Lower leg skin (tissue), 4 donors: ENCODE measurements at regions not wholly inside any gene's neighbourhood (a gene's known extent, or its start where the extent isn't known, plus 50 kb on each side); places are given as distances from the start of the nearest gene placed in this dataset.

Source experiments
- DNase-seq, 2 donors: peaks; one replicate each; pipeline ENCODE4 v3.0.0-alpha.2; 2019; ENCODE audit warnings: low spot score in 2 of 2
- H3K4me3 ChIP-seq: fragments of 200-600 bp; sonication (generic); 2 replicates; pipeline ENCODE4 v1.5.1; 2017; ENCODE audit warnings: mild to moderate bottlenecking, low read depth; ENCODE audit not compliant: poor library complexity, severe bottlenecking
- POLR2A ChIP-seq, 2 donors: fragments of 450-650 bp; IDR thresholded peaks; one replicate each; pipeline ENCODE4 v1.6.1; 2016 to 2017; ENCODE audit warnings: antibody characterized with exemption in 2 of 2, mild to moderate bottlenecking in 1 of 2, moderate library complexity in 1 of 2
- WGBS, 2 donors: methylation state at CpG; one replicate each; pipeline ENCODE4 v1.1.5; 2018; 5-methylcytosine and 5-hydroxymethylcytosine counted together
- intact Hi-C: fragments of 100-400 bp; cut with DNase I; formaldehyde crosslinking; loops from one replicate; pipeline ENCODE4 v1.15.0; 2023; ENCODE audit warnings: low total_unique reads
- TF ChIP-seq, protein P1 (sequence below), 3 donors: fragments of 450-650 bp; IDR thresholded peaks; one replicate each; pipeline ENCODE4 v1.5.1; 2016; ENCODE audit warnings: antibody characterized with exemption in 3 of 3, mild to moderate bottlenecking in 3 of 3, moderate library complexity in 2 of 3

DNA sequence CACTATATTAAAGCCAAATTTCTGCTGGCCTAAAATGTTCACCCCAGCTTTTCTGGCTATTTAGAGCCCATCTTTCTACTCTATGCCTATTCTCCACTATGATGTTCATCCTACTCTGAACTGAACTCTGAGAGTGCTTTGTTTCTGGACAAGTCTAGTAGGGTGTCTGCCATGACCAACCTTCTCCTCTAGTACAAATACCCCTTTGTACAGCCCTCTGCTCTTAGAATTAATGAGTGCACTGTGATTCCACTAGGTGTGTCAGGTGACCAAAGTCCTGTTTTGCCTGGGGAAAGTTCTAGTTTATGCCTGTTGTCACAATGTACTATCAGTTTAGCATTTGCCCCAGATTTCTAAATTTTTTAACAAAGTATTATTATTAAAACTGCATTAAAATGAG is 388.1 kb upstream of the MAD2L1 start:
- TF ChIP-seq POLR2A (IDR thresholded peaks at IDR 0.05), result no peak
- TF ChIP-seq, protein P1, sequence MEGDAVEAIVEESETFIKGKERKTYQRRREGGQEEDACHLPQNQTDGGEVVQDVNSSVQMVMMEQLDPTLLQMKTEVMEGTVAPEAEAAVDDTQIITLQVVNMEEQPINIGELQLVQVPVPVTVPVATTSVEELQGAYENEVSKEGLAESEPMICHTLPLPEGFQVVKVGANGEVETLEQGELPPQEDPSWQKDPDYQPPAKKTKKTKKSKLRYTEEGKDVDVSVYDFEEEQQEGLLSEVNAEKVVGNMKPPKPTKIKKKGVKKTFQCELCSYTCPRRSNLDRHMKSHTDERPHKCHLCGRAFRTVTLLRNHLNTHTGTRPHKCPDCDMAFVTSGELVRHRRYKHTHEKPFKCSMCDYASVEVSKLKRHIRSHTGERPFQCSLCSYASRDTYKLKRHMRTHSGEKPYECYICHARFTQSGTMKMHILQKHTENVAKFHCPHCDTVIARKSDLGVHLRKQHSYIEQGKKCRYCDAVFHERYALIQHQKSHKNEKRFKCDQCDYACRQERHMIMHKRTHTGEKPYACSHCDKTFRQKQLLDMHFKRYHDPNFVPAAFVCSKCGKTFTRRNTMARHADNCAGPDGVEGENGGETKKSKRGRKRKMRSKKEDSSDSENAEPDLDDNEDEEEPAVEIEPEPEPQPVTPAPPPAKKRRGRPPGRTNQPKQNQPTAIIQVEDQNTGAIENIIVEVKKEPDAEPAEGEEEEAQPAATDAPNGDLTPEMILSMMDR (IDR thresholded peaks at IDR 0.05), result no peak
- no peak overlapping the region for H3K4me3 ChIP-seq
- intact Hi-C loops, result no loop called here
- no peak for DNase-seq

DNA sequence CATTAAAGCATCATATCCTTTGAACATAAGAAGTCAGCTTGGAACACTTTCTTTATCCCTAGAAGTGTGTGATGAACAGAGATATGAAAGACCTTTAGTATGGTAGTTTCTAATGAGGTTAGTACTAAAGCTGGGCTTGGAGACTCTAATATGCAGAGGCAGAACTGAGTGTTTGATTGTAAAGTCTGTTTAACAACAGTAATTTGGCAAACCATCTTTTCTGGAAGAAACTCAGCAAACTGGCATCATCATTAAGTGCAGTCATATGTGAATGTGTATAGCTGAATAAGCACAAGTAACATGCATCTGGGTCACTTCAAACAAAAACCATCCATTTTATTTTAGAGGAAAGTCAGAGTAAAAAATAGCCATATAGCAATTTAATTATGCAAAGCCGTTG is 385.9 kb upstream of the MAD2L1 start:
- 68 to 84% methylated on average over 1 of the region's 1 CpG for WGBS, 2 donors

DNA sequence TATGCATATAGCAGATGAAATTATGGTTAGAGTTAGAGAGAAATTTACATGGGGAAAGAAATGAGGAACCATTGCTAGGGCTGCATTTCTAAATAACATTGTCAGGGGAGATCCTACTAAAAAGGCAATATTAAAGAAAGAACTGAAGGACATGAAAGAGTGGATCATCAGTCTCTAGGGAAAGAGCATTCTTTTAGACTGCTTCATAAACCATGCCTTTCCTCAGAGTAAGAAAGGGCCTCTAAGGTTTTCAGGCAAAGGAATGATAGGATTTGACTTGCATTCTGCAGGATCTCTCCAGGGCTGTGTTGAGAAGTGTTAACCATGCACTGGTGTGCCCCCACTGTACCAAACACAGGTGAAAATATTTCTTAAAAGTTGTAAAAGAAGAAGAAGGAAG is 385.4 kb upstream of the MAD2L1 start:
- DNase-seq, result no peak
- H3K4me3 ChIP-seq, result no peak overlapping the region
- TF ChIP-seq, protein P1 (IDR thresholded peaks at IDR 0.05), result no peak
- TF ChIP-seq POLR2A (IDR thresholded peaks at IDR 0.05), result no peak
- intact Hi-C loops, result no loop called here

More for the DNA sequence above, 385.9 kb upstream of the MAD2L1 start:
- TF ChIP-seq, protein P1 (IDR thresholded peaks at IDR 0.05), result no peak
- no peak for TF ChIP-seq POLR2A (IDR thresholded peaks at IDR 0.05)
- no peak overlapping the region for H3K4me3 ChIP-seq
- intact Hi-C loops, result no loop called here
- DNase-seq, result no peak

DNA sequence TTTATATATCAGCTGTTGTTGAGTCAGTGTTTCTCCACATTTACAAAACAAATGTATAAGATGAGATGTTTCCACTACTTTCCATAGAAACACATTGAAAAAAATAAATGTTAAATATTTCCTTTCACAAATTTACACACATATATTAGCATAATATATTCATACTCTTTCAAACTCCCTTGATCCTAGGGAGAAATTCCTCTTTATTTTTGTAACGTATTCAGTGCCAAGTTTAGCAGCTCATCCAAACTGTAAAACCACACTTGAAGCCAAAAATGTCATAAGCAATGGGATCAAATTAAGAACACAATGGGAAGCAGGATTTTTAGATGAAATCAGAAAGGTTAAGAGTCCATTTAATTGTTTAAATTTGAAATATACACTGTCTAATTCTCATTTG is 381.1 kb upstream of the MAD2L1 start:
- intact Hi-C loops, result no loop called here
- WGBS, 2 donors, result 20 to 26% methylated on average over 1 of the region's 1 CpG

DNA sequence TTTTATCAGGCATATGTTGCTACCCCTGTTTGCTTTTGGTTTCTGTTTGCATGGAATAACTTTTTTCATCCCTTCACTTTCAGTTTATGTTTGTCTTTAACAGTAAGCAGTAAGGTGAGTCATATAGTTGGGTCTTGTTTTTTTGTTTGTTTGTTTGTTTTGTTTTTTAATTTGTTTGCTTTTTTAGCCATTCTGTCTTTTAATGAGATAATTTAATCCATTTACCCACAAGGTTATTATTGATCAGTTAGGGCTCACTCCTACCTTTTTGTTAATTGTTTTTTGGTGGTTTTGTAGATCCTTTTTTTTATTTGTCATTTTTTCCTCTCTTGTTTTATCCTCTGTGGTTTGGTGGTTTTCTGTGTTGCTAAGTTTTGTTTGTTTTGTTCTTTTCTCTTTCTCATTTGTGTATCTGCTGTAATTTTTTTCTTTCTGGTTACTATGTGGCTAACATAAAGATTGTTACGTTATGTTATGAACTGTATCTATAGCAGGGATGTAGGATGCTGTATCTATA is 379.5 kb upstream of the MAD2L1 start:
- H3K4me3 ChIP-seq, result no peak overlapping the region
- no peak for DNase-seq
- intact Hi-C loops, result no loop called here
- TF ChIP-seq, protein P1 (IDR thresholded peaks at IDR 0.05), result no peak
- TF ChIP-seq POLR2A (IDR thresholded peaks at IDR 0.05), result no peak
- WGBS, 2 donors, result 84 to 89% methylated on average over 1 of the region's 1 CpG

More for the DNA sequence above, 381.1 kb upstream of the MAD2L1 start:
- no peak for TF ChIP-seq POLR2A (IDR thresholded peaks at IDR 0.05)
- TF ChIP-seq, protein P1 (IDR thresholded peaks at IDR 0.05), result no peak
- no peak overlapping the region for H3K4me3 ChIP-seq
- no peak for DNase-seq

DNA sequence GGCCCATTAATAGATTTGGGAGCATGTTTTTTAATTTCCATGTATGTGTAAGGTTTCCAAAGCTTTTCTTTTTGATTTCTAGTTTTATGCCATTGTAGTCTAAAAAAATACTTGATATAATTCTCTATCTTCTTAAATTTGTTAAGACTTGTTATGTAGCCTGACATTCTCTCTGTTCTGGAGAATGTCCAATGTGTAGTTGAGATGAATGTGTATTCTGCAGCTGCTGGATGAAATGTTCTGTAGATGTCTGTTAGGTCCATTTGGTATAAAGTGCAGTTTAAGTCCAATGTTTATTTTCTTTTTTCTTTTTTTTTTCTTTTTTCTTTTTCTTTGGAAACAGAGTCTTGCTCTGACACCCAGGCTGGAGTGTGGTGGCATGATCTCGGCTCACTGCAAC is 378.5 kb upstream of the MAD2L1 start:
- DNase-seq, result no peak
- intact Hi-C loops, result no loop called here
- 83 to 86% methylated on average over 1 of the region's 1 CpG for WGBS, 2 donors
- no peak overlapping the region for H3K4me3 ChIP-seq
- TF ChIP-seq, protein P1 (IDR thresholded peaks at IDR 0.05), result no peak
- no peak for TF ChIP-seq POLR2A (IDR thresholded peaks at IDR 0.05)
